HepG2 (cell line): ENCODE measurements at regions not wholly inside any gene's neighbourhood (a gene's known extent, or its start where the extent isn't known, plus 50 kb on each side); places are given as distances from the start of the nearest gene placed in this dataset.
"Not testable (repeated sequence)": the region's sequence is repeated elsewhere in the genome, so short reads cannot be mapped to it uniquely, and the experiment has no call there.

ENCODE experiments used
- ATAC-seq: fragments of 200-7000 bp; cut with Tn5 transposase; 3 replicates; pipeline ENCODE4 v1.9.1; 2020; ENCODE audit warnings: mild to moderate bottlenecking, moderate library complexity
- BruUV-seq: library from RNA; stranded (reverse); fragments of 400-500 nt; replicated peaks from 2 replicates; lab custom pipeline; 2021; lab: Mats Ljungman, UMichigan
- CTCF ChIA-PET: fragments of 300-600 bp; formaldehyde crosslinking; extraction: SDS; loops from one replicate; lab custom pipeline; 2021; ENCODE audit warnings: low total read pairs, inconsistent platforms, low intra/inter-chr PET ratio; lab: Yijun Ruan, JAX
- POLR2A ChIA-PET: fragments of 350-600 bp; sonication (Branson Sonifier 250); formaldehyde crosslinking; loops from one replicate; lab custom pipeline; 2020; ENCODE audit warnings: antibody characterized with exemption, inconsistent platforms; lab: Yijun Ruan, JAX
- DNase-seq: peaks from one replicate; pipeline ENCODE4 v3.0.0-alpha.2; 2015; ENCODE audit warnings: low spot score
- FAIRE-seq: peaks from 3 replicates; lab custom pipeline; 2011; peaks lifted over from hg19 to GRCh38; lab: Jason Lieb, UNC
- H2AFZ ChIP-seq: one replicate; pipeline ENCODE4 v1.6.1; 2011; ENCODE audit warnings: low read length, inconsistent platforms
- H3K27ac ChIP-seq: fragments of 300-600 bp; 3 replicates; pipeline ENCODE4 v1.8.0; 2011; ENCODE audit warnings: mixed run types, mild to moderate bottlenecking, mixed read lengths, low read length, inconsistent platforms; ENCODE audit not compliant: insufficient read depth; ENCODE audit errors: extremely low read length
- H3K27me3 ChIP-seq, 2 experiments: fragments of 200-600 bp in 1 of 2; 2 replicates in 1 of 2; 3 replicates in 1 of 2; pipeline versions ENCODE4 v1.6.0 to v1.8.0; 2011; ENCODE audit warnings: low read length in 2 of 2, mild to moderate bottlenecking in 2 of 2, moderate library complexity in 2 of 2, inconsistent platforms in 1 of 2; ENCODE audit not compliant: insufficient read depth in 2 of 2, control insufficient read depth in 1 of 2
- H3K36me3 ChIP-seq, 2 experiments: fragments of 200-600 bp in 1 of 2; replicated peaks in 1 of 2; 2 replicates in 1 of 2; 3 replicates in 1 of 2; pipeline versions ENCODE4 v1.5.1 to v1.8.0; 2011; ENCODE audit warnings: low read length in 2 of 2, inconsistent platforms in 1 of 2; ENCODE audit not compliant: insufficient read depth in 2 of 2, control insufficient read depth in 1 of 2
- H3K4me1 ChIP-seq: 2 replicates; pipeline ENCODE4 v1.5.1; 2012; ENCODE audit warnings: low read length, inconsistent platforms; ENCODE audit not compliant: insufficient read depth
- H3K4me2 ChIP-seq: 2 replicates; pipeline ENCODE4 v1.6.0; 2011; ENCODE audit warnings: low read depth, low read length, inconsistent platforms
- H3K4me3 ChIP-seq, 3 experiments: fragments of 200-600 bp in 1 of 3; sonication (generic), shearing (Covaris generic) in 1 of 3; replicated peaks in 1 of 3; 2 replicates each; pipeline ENCODE4 v1.5.1; 2011 to 2016; ENCODE audit warnings: low read length in 3 of 3, inconsistent platforms in 2 of 3, low read depth in 2 of 3, mild to moderate bottlenecking in 2 of 3, control low read depth in 1 of 3, mixed read lengths in 1 of 3; ENCODE audit not compliant: insufficient read depth in 1 of 3
- H3K79me2 ChIP-seq: one replicate; pipeline ENCODE4 v1.6.1; 2011; ENCODE audit warnings: low read length, inconsistent platforms; ENCODE audit not compliant: insufficient read depth
- H3K9ac ChIP-seq: 2 replicates; pipeline ENCODE4 v1.6.0; 2011; ENCODE audit warnings: mild to moderate bottlenecking, low read depth, low read length, inconsistent platforms; ENCODE audit not compliant: insufficient read depth
- H3K9me3 ChIP-seq: 2 replicates; pipeline ENCODE4 v1.5.1; 2012; ENCODE audit warnings: mild to moderate bottlenecking, low read length
- H4K20me1 ChIP-seq: 2 replicates; pipeline ENCODE4 v1.6.0; 2011; ENCODE audit warnings: inconsistent platforms, mild to moderate bottlenecking, low read length, moderate library complexity; ENCODE audit not compliant: insufficient read depth
- ZNF207 ChIP-seq: fragments of 450-650 bp; IDR thresholded peaks from 2 replicates; pipeline ENCODE4 v1.6.1; 2016; ENCODE audit warnings: antibody characterized with exemption, borderline replicate concordance
- ZNF230 ChIP-seq: sonication (generic); formaldehyde crosslinking; IDR thresholded peaks from 2 replicates; pipeline ENCODE4 v1.4.0; 2020; ENCODE audit warnings: mild to moderate bottlenecking, missing genetic modification reagents
- ZNF431 ChIP-seq: sonication (generic); formaldehyde crosslinking; IDR thresholded peaks from 2 replicates; pipeline ENCODE4 v1.9.0; 2022; ENCODE audit warnings: missing genetic modification reagents, low read depth, mild to moderate bottlenecking, borderline replicate concordance
- ZNF83 ChIP-seq: sonication (generic); formaldehyde crosslinking; IDR thresholded peaks from 2 replicates; pipeline ENCODE4 v1.4.0; 2020; ENCODE audit warnings: missing genetic modification reagents, mild to moderate bottlenecking, borderline replicate concordance
- WGBS: methylation state at CpG from one replicate; pipeline ENCODE4 v1.1.6; 2017; ENCODE audit warnings: low lambda C conversion rate; 5-methylcytosine and 5-hydroxymethylcytosine counted together
- in situ Hi-C: cut with HindIII; loops from 2 replicates; pipeline ENCODE4 v1.10.0; 2017; ENCODE audit warnings: low pct_unique_long_range_greater_than_20kb; ENCODE audit not compliant: extremely low pct_ligation_motif_present
- intact Hi-C: fragments of 100-400 bp; cut with micrococcal nuclease; formaldehyde crosslinking; loops from one replicate; pipeline ENCODE4 v1.10.0; 2022; ENCODE audit not compliant: unreplicated experiment

- H3K4me3 ChIP-seq, result no peak overlapping the region
- POLR2A ChIA-PET, result no interaction called here
- H4K20me1 ChIP-seq, result no peaks in the 10 kb centered on the region
- CTCF ChIA-PET, result no interaction called here
- peaks cover 5% of the 10 kb centered on the region; the same call in 1 of the 2 replicates for H3K9me3 ChIP-seq
- no peak overlapping the region for H3K4me2 ChIP-seq
- H3K79me2 ChIP-seq, result no peaks in the 10 kb centered on the region
- ATAC-seq, result no peak
- BruUV-seq, result no TSS peak
- H3K36me3 ChIP-seq, result no peaks in the 10 kb centered on the region
- FAIRE-seq, result no peak
- no peak overlapping the region for H3K27ac ChIP-seq
- no peak for DNase-seq
- TF ChIP-seq ZNF230 (CRISPR knock-in tag) (no peak), ZNF83 (CRISPR knock-in tag) (no peak), ZNF207 (no peak)
- intact Hi-C loops (no loop called here), in situ Hi-C loops (no loop called here)
- H2AFZ ChIP-seq, result no peak overlapping the region
- peaks cover 2 to 17% of the 10 kb centered on the region in 2 experiments; a peak in 3 of 5 replicates for H3K27me3 ChIP-seq
- H3K4me1 ChIP-seq, result no peaks in the 10 kb centered on the region
- H3K9ac ChIP-seq, result no peak overlapping the region
- WGBS, result 2% methylated on average over 3 of the region's 3 CpGs
These were observed 109.7 kb upstream of the STMND1 start for GRCh38 chr6:16991981-16992629.

DNA sequence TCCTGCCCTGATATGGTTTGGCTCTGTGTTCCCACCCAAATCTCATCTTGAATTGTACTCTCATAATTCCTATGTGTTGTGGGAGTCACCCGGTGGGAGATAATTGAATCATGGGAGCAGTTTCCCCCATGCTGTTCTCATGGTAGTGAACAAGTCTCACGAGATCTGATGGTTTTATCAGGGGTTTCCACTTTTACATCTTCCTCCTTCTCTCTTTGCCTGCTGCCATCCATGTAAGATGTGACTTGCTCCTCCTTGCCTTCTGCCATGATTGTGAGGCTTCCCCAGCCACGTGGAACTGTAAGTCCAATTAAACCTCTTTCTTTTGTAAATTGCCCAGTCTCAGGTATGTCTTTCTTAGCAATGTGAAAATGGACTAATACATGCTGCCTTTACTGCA lies 111.9 kb upstream of the STMND1 start:
- whole genome bisulfite sequencing, result 1% methylated on average over 3 of the region's 3 CpGs
- H3K27me3 ChIP-seq, intact Hi-C loops, CTCF ChIA-PET, FAIRE-seq, H3K4me1 ChIP-seq, DNase-seq, H3K4me2 ChIP-seq, H3K9me3 ChIP-seq, H3K27ac ChIP-seq, in situ Hi-C loops, ATAC-seq, POLR2A ChIA-PET, H3K4me3 ChIP-seq, H3K79me2 ChIP-seq, H4K20me1 ChIP-seq, H3K36me3 ChIP-seq, H3K9ac ChIP-seq, BruUV-seq, H2AFZ ChIP-seq: not testable (repeated sequence)
- TF ChIP-seq ZNF431 (CRISPR knock-in tag), result peak; percentile 56; the same call in 1 of the 2 replicates
